ENCODE measurements at regions not wholly inside any gene's neighbourhood (a gene's known extent, or its start where the extent isn't known, plus 50 kb on each side); places are given as distances from the start of the nearest gene placed in this dataset.

GRCh38 chr6:126581316-126581715 is 241.4 kb downstream of the CENPW start:
- intact Hi-C loops (cut with DNase I): no loop called here
- DNase-seq (ENCODE audit: low spot score): no peak

- intact Hi-C loops (cut with DNase I): no loop called here
- no peak for DNase-seq (ENCODE audit: low spot score)
These were observed 260.5 kb downstream of the CENPW start for GRCh38 chr6:126600258-126600916.

GRCh38 chr6:126603410-126603809 is 263.5 kb downstream of the CENPW start:
- DNase-seq (ENCODE audit: low spot score): no peak
- intact Hi-C loops (cut with DNase I): no loop called here

- DNase-seq (ENCODE audit: low spot score): no peak
These were observed 265.2 kb downstream of the CENPW start for GRCh38 chr6:126605089-126605488.

GRCh38 chr6:126607289-126607688 is 267.4 kb downstream of the CENPW start:
- intact Hi-C loops (cut with DNase I): no loop called here
- DNase-seq (ENCODE audit: low spot score): no peak

More at GRCh38 chr6:126605089-126605488, 265.2 kb downstream of the CENPW start:
- intact Hi-C loops (cut with DNase I): no loop called here

GRCh38 chr6:126608681-126609080 is 268.8 kb downstream of the CENPW start:
- no peak for DNase-seq (ENCODE audit: low spot score)
- intact Hi-C loops (cut with DNase I): no loop called here

GRCh38 chr6:126614642-126615504 is 275.0 kb downstream of the CENPW start:
- intact Hi-C loops (cut with DNase I): no loop called here
- no peak for DNase-seq (ENCODE audit: low spot score)

- no peak for DNase-seq (ENCODE audit: low spot score)
- intact Hi-C loops (cut with DNase I): no loop called here
These were observed 277.0 kb downstream of the CENPW start for GRCh38 chr6:126616866-126617265.

GRCh38 chr6:126618639-126619343 is 278.9 kb downstream of the CENPW start:
- intact Hi-C loops (cut with DNase I): no loop called here
- DNase-seq (ENCODE audit: low spot score): no peak

GRCh38 chr6:126620719-126621118 is 280.8 kb downstream of the CENPW start:
- intact Hi-C loops (cut with DNase I): no loop called here
- no peak for DNase-seq (ENCODE audit: low spot score)

GRCh38 chr6:126625019-126625418 is 285.1 kb downstream of the CENPW start:
- no peak for DNase-seq (ENCODE audit: low spot score)
- intact Hi-C loops (cut with DNase I): no loop called here

GRCh38 chr6:126628125-126628524 is 288.2 kb downstream of the CENPW start:
- intact Hi-C loops (cut with DNase I): no loop called here
- no peak for DNase-seq (ENCODE audit: low spot score)

GRCh38 chr6:126631363-126631762 is 291.4 kb downstream of the CENPW start:
- intact Hi-C loops (cut with DNase I): no loop called here
- no peak for DNase-seq (ENCODE audit: low spot score)

GRCh38 chr6:126632271-126632670 is 292.4 kb downstream of the CENPW start:
- DNase-seq (ENCODE audit: low spot score): no peak
- intact Hi-C loops (cut with DNase I): no loop called here

- intact Hi-C loops (cut with DNase I): no loop called here
- DNase-seq (ENCODE audit: low spot score): no peak
These were observed 293.5 kb downstream of the CENPW start for GRCh38 chr6:126633373-126633772.

- intact Hi-C loops (cut with DNase I): no loop called here
- no peak for DNase-seq (ENCODE audit: low spot score)
These were observed 300.4 kb downstream of the CENPW start for GRCh38 chr6:126640356-126640755.

- intact Hi-C loops (cut with DNase I): no loop called here
- no peak for DNase-seq (ENCODE audit: low spot score)
These were observed 301.0 kb downstream of the CENPW start for GRCh38 chr6:126640921-126641320.

GRCh38 chr6:126641641-126642040 is 301.7 kb downstream of the CENPW start:
- DNase-seq (ENCODE audit: low spot score): no peak
- intact Hi-C loops (cut with DNase I): no loop called here

GRCh38 chr6:126643352-126643751 is 303.4 kb downstream of the CENPW start:
- peak; percentile 72 for DNase-seq (ENCODE audit: low spot score)
- intact Hi-C loops (cut with DNase I): no loop called here

- intact Hi-C loops (cut with DNase I): no loop called here
- no peak for DNase-seq (ENCODE audit: low spot score)
These were observed 311.0 kb downstream of the CENPW start for GRCh38 chr6:126650931-126651330.

All from posterior vena cava (tissue), 2 donors.